Activated T-cell treated with anti-CD3 and anti-CD28 coated beads for 48 hours (primary cell): ENCODE measurements at regions not wholly inside any gene's neighbourhood (a gene's known extent, or its start where the extent isn't known, plus 50 kb on each side); places are given as distances from the start of the nearest gene placed in this dataset.
"Not testable (repeated sequence)": the region's sequence is repeated elsewhere in the genome, so short reads cannot be mapped to it uniquely, and the experiment has no call there.

Experiments
- DNase-seq: peaks from one replicate; pipeline ENCODE4 v3.0.0-alpha.2; 2020; ENCODE audit warnings: low read depth

DNA sequence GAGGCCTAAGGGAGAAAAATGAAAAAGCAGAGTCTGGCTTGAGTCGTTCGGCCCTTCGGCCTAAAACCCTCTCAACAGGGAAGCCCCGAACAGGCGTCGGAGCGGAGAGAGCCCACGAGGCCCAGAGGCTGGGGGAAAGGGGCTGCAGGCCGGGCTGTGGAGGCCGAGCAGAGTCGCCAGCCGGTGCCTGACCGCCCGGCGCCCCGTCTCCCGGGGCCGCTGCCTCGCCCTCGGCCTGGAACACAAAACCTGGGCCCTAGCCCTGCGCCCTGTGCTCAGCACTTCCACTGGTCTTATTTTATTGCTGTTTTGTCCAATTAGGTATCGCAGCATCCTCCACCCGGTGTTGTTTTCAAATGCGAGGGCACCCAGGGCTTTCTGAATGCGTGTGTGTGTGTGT is 110.1 kb upstream of the FOXD4L5 start:
- not testable (repeated sequence) for DNase-seq

DNA sequence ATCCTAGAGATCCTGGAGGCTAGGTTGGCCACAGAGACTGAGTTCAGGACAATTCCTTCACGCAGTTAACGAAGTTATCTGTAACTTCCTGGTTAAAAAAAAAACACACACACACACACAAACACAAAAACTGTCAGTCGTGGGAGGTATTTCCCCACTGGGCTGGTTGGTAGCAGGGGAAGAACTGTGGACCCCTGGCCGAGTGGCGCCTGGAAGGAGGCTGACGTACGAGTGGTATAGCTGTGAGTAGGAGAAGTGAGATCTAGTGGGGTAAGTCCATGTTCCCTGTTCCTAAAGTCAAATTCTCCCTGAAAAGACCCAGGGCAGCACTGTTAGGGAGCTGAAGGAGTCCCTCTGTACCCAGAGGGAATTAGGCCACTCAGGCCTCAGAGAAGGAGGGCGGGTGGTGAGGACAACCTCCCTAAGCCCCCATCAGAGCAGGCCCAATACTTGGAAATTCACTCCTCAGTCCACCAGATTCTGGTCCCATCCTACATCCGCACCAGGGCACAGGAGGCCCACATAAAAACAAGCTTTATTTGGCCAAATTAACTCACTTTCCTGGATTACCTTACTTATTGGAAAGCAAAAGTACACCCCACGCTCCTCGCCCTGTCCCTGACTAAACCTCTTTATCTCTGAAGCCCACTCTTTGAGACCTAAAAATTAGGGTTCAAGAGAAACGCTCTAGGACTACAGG is 108.3 kb upstream of the FOXD4L5 start:
- not testable (repeated sequence) for DNase-seq

DNA sequence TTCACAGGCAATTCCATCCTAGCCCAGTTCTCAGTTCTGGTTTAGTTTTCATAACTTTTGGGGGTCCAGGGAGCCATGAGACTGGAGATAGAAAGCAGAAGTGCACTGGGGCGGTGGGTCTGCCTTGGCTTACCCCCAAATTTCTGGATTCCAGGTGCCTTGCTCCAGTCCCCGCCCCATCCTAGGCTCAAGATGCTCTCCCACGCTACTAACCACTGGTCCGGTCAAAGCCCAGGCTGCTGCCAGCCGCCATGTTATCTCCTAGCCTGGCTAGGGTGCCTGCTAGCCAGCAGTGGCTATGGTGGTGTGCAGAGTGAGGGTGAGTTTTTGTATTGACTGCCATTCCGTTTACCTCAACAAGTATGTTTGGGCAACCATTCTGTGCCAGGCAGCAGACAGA is 107.6 kb upstream of the FOXD4L5 start:
- not testable (repeated sequence) for DNase-seq

DNA sequence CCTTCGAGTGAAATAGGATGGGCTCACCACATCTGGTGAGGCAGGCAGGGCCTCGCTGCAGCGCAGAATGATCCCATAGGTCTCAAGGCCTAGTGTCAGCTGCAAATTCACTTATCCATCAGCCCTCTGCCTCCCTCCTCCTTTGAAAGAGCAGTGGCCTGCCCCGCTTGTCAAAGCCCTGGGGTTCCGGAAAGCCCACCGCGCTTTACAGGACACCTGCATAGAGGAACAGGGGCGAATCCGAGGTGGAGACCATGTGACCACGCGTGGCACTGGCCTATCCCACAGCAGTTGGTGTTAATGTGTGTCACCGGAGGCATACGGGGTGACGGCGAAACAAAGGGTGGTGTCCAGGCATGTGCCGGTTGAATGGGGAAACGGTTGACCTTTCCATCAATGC is 104.7 kb upstream of the FOXD4L5 start:
- not testable (repeated sequence) for DNase-seq

DNA sequence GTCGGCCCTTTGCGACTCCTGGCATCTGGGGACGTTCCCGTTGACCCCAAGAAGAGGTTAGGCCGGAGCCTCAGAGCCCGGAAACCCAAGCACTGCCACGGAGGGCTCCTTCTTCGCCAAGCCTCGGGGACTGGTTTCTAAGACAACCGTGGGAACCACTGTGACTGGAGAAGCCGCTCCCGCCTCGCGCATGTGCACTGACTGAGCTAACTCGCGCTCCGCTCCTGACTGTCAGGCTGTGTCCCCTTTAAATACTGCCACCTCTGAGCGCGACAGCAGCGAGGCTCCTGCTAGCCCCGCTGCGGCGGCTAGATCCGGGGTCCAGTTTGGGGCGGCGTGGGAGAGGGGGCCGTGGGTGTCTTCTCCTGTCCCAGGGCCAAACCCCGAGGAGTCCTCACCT is 104.2 kb upstream of the FOXD4L5 start:
- DNase-seq: not testable (repeated sequence)

DNA sequence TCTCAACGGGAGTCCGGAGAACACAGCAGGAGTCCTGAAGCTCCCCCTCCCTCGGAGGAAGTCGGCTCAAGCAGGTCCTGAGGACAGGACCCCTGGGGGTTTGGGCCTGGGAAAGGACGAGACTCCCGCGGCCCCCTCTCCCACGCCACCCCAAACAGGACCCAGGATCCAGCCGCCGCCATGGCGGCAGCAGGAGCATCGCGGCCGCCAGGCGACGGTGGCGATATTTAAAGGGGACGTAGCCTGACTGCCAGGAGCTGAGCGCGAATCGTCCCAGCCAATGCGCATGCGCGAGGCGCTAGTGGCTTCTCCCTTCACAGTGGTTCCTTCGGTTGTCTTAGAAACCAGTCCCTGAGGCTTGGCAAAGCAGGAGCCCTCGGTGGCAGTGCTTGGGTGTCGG is 101.7 kb upstream of the FOXD4L5 start:
- DNase-seq: peak; percentile 67

DNA sequence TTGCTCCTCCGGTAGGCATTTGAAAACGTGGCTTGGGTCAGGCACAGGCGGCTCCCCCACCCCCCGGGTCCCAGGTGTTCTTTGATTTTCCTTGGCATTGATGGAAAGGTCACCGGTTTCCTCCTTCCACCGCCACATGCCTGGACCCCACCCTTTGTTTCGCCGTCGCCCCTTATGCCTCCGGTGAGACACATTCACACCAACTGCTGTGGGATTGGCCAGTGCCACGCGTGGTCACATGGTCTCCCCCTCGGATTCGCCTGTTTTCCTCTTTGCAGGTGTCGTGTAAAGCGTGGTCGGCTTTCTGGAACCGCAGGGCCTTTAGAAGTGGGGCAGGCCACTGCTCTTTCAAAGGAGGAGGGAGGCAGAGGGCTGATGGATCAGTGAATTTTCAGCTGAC is 101.2 kb upstream of the FOXD4L5 start:
- not testable (repeated sequence) for DNase-seq

DNA sequence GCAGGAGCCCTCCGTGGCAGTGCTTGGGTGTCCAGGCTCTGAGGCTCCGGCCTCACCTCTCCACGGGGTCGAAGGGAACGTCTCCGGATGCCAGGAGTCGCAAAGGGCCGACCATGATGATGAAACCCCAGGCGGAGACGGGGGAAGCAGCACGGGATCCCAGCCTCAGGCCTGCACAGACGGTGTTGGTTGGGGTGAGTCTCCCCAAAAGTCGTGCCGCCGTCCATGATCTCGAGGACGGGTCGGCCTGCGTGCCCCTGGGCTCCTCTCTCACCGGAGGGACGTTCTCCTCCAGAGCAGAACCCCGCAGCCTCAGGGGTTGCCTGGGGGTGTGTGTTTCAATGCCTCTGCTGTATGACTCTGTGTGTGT is 100.6 kb upstream of the FOXD4L5 start:
- not testable (repeated sequence) for DNase-seq

DNA sequence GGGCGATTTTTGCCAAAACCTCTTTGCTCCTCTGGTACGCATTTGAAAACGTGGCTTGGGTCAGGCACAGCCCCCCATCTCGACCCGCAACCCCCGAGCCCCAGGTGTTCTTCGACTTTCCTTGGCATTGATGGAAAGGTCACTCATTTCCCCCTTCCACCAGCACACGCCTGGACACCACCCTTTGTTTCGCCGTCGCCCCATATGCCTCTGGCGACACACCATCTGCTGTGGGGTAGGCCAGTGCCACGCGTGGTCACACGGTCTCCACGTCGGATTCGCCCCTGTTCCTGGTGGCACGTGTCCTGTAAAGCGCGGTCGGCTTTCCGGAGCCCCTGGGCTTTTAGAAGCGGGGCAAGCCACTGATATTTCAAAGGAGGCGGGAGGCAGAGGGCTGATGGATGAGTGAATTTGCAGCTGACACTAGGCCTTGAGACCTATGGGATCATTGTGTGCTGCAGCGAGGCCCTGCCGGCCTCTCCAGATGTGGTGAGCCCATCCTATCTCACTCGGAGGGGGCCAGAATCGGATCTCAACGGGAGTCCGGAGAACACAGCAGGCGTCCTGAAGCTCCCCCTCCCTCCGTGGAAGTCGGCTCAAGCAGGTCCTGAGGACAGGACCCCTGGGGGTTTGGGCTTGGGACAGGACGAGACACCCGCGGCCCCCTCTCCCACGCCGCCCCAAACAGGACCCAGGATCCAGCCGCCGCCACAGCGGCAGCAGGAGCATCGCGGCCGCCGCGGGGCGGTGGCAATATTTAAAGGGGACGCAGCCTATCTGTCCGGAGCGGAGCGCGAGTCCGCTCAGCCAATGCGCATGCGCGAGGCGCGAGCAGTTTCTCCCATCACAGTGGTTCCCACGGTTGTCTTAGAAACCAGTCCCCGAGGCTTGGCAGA is 100.0 kb upstream of the FOXD4L5 start:
- DNase-seq: not testable (repeated sequence)

DNA sequence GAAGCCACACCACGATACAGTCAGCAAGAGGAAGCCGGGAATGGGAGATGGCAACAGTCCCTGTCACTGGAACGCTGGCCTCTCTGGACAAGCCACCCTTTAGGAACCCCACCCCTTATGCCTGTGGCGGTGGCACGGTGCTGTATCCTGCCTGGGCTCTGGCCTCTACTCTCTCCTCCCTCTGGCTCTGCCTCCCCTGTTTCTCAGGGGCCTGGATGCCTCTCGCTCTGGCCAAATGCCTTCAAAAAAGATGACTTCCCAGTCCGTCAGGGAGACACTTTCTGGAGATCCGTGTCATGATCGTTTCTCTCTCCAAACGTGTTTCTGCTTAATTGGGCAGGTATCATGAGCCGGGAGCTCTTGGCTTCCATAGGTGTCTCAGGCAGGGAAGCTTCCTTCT is 99.1 kb upstream of the FOXD4L5 start:
- DNase-seq: not testable (repeated sequence)

DNA sequence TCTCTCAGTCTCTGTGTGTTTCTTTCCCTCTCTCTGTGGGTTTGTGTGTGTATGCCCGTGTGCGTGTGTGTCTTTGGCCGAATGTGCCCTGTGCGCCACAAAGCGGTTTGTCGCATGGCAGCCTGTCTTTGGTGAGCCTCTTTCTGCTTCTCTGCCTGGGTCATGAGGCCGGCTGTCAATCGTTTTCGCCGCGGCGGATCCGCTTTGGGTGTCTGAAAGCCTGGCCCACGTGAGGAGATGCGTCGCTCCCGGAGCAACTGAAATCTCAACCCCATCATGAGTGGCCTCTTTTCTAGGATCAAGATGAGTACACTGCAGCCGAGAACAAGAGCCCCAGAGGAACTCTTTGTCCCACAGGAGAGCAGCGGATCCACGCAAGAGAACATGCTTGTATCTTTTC is 98.6 kb upstream of the FOXD4L5 start:
- DNase-seq: not testable (repeated sequence)

DNA sequence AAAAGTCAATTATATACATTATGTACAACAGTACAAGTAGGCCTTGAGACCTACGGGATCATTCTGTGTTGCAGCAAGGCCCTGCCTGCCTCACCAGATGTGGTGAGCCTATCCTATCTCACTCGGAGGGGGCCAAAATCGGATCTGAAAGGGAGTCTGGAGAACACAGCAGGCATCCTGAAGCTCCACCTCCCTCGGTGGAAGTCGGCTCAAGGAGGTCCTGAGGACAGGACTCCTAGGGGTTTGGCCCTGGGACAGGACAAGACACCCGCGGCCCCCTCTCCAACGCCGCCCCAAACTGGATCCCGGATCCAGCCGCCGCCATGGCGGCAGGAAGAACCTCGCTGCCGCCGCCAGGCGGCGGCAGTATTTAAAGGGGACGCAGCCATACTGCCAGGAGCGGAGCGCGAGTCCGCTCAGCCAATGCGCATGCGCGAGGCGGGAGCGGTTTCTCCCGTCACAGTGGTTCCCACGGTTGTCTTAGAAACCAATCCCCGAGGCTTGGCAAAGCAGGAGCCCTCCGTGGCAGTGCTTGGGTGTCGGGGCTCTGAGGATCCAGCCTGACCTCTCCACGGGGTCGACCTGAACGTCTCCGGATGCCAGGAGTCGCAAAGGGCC is 97.8 kb upstream of the FOXD4L5 start:
- DNase-seq: not testable (repeated sequence)
